ENCODE measurements at regions not wholly inside any gene's neighbourhood (a gene's known extent, or its start where the extent isn't known, plus 50 kb on each side); places are given as distances from the start of the nearest gene placed in this dataset.

- Histone ChIP-seq H3K27me3 (no peaks in the 10 kb centered on the region), H3K4me1 (no peaks in the 10 kb centered on the region), H3K9me3 (peaks cover 0 to 6% (median 0%) of the 10 kb centered on the region in 12 donors), H3K4me3 (no peak overlapping the region), H3K27ac (no peak overlapping the region), H3K36me3 (no peaks in the 10 kb centered on the region)
- intact Hi-C loops (cut with DNase I) = no loop called here
- 58 to 86% (median 69%) methylated on average over 1 of the region's 1 CpG for WGBS, 4 donors
- DNase-seq (no peak), ATAC-seq (no peak)
- no peak for TF ChIP-seq POLR2A (IDR thresholded peaks at IDR 0.05)
- no peak for TF ChIP-seq CTCF (IDR thresholded peaks at IDR 0.05)
These were observed 135.0 kb downstream of the MBL2 start for GRCh38 chr10:52637592-52637991.

GRCh38 chr10:52639652-52640051 is 132.9 kb downstream of the MBL2 start:
- no peak for TF ChIP-seq CTCF (IDR thresholded peaks at IDR 0.05)
- TF ChIP-seq POLR2A (IDR thresholded peaks at IDR 0.05) = no peak
- no peak for DNase-seq
- Histone ChIP-seq H3K9me3 (peaks cover 0 to 6% (median 0%) of the 10 kb centered on the region in 12 donors), H3K27me3 (no peaks in the 10 kb centered on the region), H3K4me1 (no peaks in the 10 kb centered on the region), H3K27ac (no peak overlapping the region), H3K4me3 (no peak overlapping the region), H3K36me3 (no peaks in the 10 kb centered on the region)
- WGBS, 4 donors = 0 to 25% (median 1%) methylated on average over 1 of the region's 1 CpG
- ATAC-seq = no peak
- intact Hi-C loops (cut with DNase I) = loop anchor here in 3 of 10 donors (5.0 kb wide), 3 partner anchors 88 to 143 kb away; no protein-coding TSS in a partner anchor

- Histone ChIP-seq H3K27me3 (no peaks in the 10 kb centered on the region), H3K9me3 (peaks cover 0 to under 1% (median 0%) of the 10 kb centered on the region in 12 donors), H3K27ac (no peak overlapping the region), H3K36me3 (no peaks in the 10 kb centered on the region), H3K4me3 (no peak overlapping the region), H3K4me1 (peaks cover 0 to 3% (median 0%) of the 10 kb centered on the region in 12 donors)
- intact Hi-C loops (cut with DNase I) = loop anchor here in 3 of 10 donors (5.0 kb wide), 3 partner anchors 85 to 140 kb away; no protein-coding TSS in a partner anchor
- no peak for TF ChIP-seq CTCF (IDR thresholded peaks at IDR 0.05)
- no peak for TF ChIP-seq POLR2A (IDR thresholded peaks at IDR 0.05)
- WGBS, 4 donors = 66 to 70% (median 68%) methylated on average over 4 of the region's 4 CpGs
- no peak for ATAC-seq
- DNase-seq = no peak
These were observed 130.4 kb downstream of the MBL2 start for GRCh38 chr10:52642208-52642607.

GRCh38 chr10:52644373-52645186 is 128.0 kb downstream of the MBL2 start:
- DNase-seq (peak in 3 of 5 donors; percentile 10 to 42 (median 21)), ATAC-seq (peak in 3 of 4 donors; percentile 67 to 72 (median 70))

More at GRCh38 chr10:52644373-52645186, 128.0 kb downstream of the MBL2 start:
- no peak for TF ChIP-seq POLR2A (IDR thresholded peaks at IDR 0.05)
- TF ChIP-seq CTCF (IDR thresholded peaks at IDR 0.05) = peak; percentile 53 to 81 (median 66)
- H3K27ac ChIP-seq = no peak overlapping the region
- H3K27me3 ChIP-seq = no peaks in the 10 kb centered on the region
- no peaks in the 10 kb centered on the region for H3K36me3 ChIP-seq
- intact Hi-C loops (cut with DNase I) = loop anchor here (1.0 to 5.0 kb wide), 6 partner anchors 83 to 138 kb away; no protein-coding TSS in a partner anchor
- H3K9me3 ChIP-seq = no peaks in the 10 kb centered on the region
- peaks cover 0 to 3% (median 0%) of the 10 kb centered on the region in 12 donors for H3K4me1 ChIP-seq
- whole genome bisulfite sequencing, 4 donors = 33 to 37% (median 36%) methylated on average over 3 of the region's 3 CpGs
- no peak overlapping the region for H3K4me3 ChIP-seq
